ENCODE measurements at regions not wholly inside any gene's neighbourhood (a gene's known extent, or its start where the extent isn't known, plus 50 kb on each side); places are given as distances from the start of the nearest gene placed in this dataset.
A peak's percentile ranks its signal among the peaks of the same experiment; 100 is the strongest.

DNA sequence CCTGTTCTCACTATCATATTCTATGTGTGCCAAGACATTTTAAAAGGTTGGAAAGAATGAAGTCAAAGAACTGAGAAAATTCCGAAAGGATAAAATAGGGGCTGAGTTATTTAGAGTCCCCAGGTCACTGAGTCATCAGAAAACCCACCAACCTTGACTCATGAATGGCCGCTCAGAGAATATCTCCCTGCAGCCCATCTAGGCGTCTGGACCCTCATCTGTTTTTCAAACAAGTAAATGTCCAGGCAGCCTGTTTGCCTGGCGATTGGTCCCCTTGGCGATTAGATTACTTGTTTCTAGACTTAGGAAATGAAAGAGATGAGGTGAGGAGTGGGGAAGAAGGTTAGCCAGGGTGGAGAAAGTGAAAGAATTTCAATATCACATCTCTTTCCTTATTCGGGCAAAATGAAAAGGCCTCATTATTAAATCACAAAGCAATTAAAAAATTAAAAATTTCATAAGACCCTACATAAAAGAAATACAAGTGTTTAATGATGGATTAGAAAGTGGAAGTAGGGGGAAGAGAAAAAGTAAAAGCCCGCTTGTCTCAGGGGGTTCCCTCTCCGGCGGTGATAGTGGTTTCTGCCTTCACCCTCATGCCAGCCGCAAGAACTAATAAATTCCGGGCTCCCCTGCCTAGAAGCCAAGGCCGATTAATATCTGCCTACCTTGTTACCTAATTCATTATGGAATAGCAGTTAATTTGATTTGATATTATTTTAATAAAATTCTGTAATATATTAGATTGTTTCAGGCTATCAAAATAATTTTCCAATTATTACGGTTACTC, 415.9 kb downstream of the BCL11B start:
- Histone ChIP-seq H3K9me3 (ENCODE audit: control insufficient read depth in 2 of 2, insufficient read depth in 1 of 2, low read length in 1 of 2) (no peaks in the 10 kb centered on the region), H3K36me3 (ENCODE audit: control insufficient read depth in 2 of 2, insufficient read depth in 2 of 2, low read length in 1 of 2) (no peaks in the 10 kb centered on the region), H3K27ac (ENCODE audit: low read depth in 1 of 2, low read length in 1 of 2) (no peak overlapping the region), H3K4me3 (ENCODE audit: low read length in 2 of 2) (no peak overlapping the region), H3K4me1 (ENCODE audit: control insufficient read depth in 2 of 2, insufficient read depth in 2 of 2, low read length in 2 of 2) (no peaks in the 10 kb centered on the region), H3K27me3 (ENCODE audit: control insufficient read depth in 2 of 2, insufficient read depth in 1 of 2, low read length in 1 of 2) (no peaks in the 10 kb centered on the region)
- DNase-seq (ENCODE audit: low read depth in 6 of 9, low spot score in 9 of 9): no peak
- WGBS: 97% methylated on average over 13 of the region's 13 CpGs

DNA sequence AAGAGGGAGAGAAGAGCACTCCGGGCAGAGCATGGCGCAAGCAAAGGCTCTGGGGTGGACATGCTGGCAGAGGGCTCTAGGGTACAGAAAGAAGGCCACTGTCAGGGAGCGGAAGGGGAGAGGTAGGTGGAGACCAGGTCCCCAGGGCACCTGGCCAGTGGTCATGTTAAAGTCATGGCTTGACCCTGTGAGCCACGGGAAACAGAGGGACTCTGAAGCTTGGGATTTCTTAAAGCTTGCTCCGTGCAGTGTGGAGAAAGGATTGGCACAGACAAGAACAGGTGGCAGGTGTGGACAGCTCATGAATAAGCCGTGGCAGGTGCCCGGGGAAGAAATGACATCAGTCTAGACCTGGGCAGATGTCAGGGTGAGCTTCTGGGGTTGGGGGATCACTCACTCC, 413.8 kb downstream of the BCL11B start:
- 94% methylated on average over 7 of the region's 7 CpGs for WGBS
- no peaks in the 10 kb centered on the region for H3K9me3 ChIP-seq (ENCODE audit: control insufficient read depth in 2 of 2, insufficient read depth in 1 of 2, low read length in 1 of 2)
- H3K27ac ChIP-seq (ENCODE audit: low read depth in 1 of 2, low read length in 1 of 2): no peak overlapping the region
- H3K27me3 ChIP-seq (ENCODE audit: control insufficient read depth in 2 of 2, insufficient read depth in 1 of 2, low read length in 1 of 2): no peaks in the 10 kb centered on the region
- H3K36me3 ChIP-seq (ENCODE audit: control insufficient read depth in 2 of 2, insufficient read depth in 2 of 2, low read length in 1 of 2): no peaks in the 10 kb centered on the region
- no peak overlapping the region for H3K4me3 ChIP-seq (ENCODE audit: low read length in 2 of 2)
- no peak for DNase-seq (ENCODE audit: low read depth in 6 of 9, low spot score in 9 of 9)
- H3K4me1 ChIP-seq (ENCODE audit: control insufficient read depth in 2 of 2, insufficient read depth in 2 of 2, low read length in 2 of 2): no peaks in the 10 kb centered on the region

DNA sequence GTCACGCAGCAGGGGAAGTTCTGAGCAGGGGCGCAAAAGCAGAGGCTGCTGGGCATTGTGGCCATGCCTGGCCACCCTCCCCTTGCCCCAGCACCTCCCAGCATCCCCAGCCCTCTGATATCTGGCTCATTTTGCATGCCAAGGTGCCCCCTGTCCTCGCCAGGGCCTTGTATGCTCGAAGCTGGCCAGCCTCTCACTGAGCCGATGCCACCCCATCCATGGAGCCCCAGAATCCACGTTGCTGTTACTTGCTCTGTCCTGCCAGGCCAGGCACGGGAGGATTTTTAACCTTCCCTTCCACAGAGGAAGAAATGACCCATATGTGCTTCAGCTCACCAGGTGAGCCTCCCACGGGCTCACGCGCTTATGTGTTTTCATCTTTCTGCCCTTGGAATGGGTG, 413.4 kb downstream of the BCL11B start:
- Histone ChIP-seq H3K27me3 (ENCODE audit: control insufficient read depth in 2 of 2, insufficient read depth in 1 of 2, low read length in 1 of 2) (no peaks in the 10 kb centered on the region), H3K9me3 (ENCODE audit: control insufficient read depth in 2 of 2, insufficient read depth in 1 of 2, low read length in 1 of 2) (no peaks in the 10 kb centered on the region), H3K27ac (ENCODE audit: low read depth in 1 of 2, low read length in 1 of 2) (no peak overlapping the region), H3K36me3 (ENCODE audit: control insufficient read depth in 2 of 2, insufficient read depth in 2 of 2, low read length in 1 of 2) (no peaks in the 10 kb centered on the region), H3K4me1 (ENCODE audit: control insufficient read depth in 2 of 2, insufficient read depth in 2 of 2, low read length in 2 of 2) (no peaks in the 10 kb centered on the region), H3K4me3 (ENCODE audit: low read length in 2 of 2) (no peak overlapping the region)
- WGBS: 98% methylated on average over 10 of the region's 10 CpGs
- no peak for DNase-seq (ENCODE audit: low read depth in 6 of 9, low spot score in 9 of 9)

DNA sequence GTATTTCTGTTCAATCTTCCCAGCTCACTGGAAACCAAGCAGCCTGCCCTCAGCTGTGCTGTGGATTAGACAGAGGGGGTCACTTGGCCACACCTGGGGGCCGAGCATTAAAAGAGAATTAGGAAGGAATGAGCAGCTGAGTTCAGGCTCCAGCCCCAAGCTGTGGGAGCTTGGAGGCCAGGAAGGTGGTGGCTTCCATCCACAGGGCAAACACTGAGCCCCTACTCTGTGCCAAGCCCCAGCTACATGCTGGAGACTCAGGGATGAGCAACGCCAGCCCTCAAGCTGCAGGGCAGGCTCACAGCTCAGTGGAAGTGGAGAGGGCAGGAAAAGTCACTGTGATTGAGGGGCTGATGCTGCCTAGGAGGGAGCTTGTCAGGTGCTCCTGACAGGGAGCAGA, 412.7 kb downstream of the BCL11B start:
- Histone ChIP-seq H3K36me3 (ENCODE audit: control insufficient read depth in 2 of 2, insufficient read depth in 2 of 2, low read length in 1 of 2) (no peaks in the 10 kb centered on the region), H3K27me3 (ENCODE audit: control insufficient read depth in 2 of 2, insufficient read depth in 1 of 2, low read length in 1 of 2) (no peaks in the 10 kb centered on the region), H3K9me3 (ENCODE audit: control insufficient read depth in 2 of 2, insufficient read depth in 1 of 2, low read length in 1 of 2) (no peaks in the 10 kb centered on the region), H3K4me1 (ENCODE audit: control insufficient read depth in 2 of 2, insufficient read depth in 2 of 2, low read length in 2 of 2) (peaks cover under 1 to 5% of the 10 kb centered on the region in 2 donors), H3K4me3 (ENCODE audit: low read length in 2 of 2) (no peak overlapping the region), H3K27ac (ENCODE audit: low read depth in 1 of 2, low read length in 1 of 2) (no peak overlapping the region)
- no peak for DNase-seq (ENCODE audit: low read depth in 6 of 9, low spot score in 9 of 9)
- WGBS: 97% methylated on average over 2 of the region's 2 CpGs

DNA sequence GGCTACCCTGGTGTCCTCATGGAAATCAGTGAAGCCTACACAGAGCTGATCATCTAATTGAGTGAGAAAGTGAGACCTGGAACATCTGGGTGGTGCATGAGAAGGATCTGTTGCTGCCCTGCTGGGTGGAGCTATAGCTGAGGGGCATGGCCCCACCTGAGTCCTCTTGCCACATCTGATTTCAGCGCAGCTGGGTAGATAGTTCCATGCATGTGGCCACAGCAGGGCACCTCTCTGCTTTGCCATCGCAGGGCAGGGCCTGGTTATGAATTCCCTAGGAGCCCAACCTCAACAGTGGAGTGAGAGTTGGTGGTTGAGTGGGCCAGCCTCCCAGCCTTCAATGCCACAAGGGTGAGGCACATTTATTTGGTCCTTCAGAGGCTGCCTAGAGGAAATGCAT, 407.8 kb downstream of the BCL11B start:
- Histone ChIP-seq H3K27ac (ENCODE audit: low read depth in 1 of 2, low read length in 1 of 2) (no peak overlapping the region), H3K4me3 (ENCODE audit: low read length in 2 of 2) (no peak overlapping the region), H3K36me3 (ENCODE audit: control insufficient read depth in 2 of 2, insufficient read depth in 2 of 2, low read length in 1 of 2) (no peaks in the 10 kb centered on the region), H3K27me3 (ENCODE audit: control insufficient read depth in 2 of 2, insufficient read depth in 1 of 2, low read length in 1 of 2) (no peaks in the 10 kb centered on the region), H3K4me1 (ENCODE audit: control insufficient read depth in 2 of 2, insufficient read depth in 2 of 2, low read length in 2 of 2) (peaks cover 2 to 20% of the 10 kb centered on the region in 2 donors), H3K9me3 (ENCODE audit: control insufficient read depth in 2 of 2, insufficient read depth in 1 of 2, low read length in 1 of 2) (peaks cover 0 to 2% of the 10 kb centered on the region in 2 donors)
- peak in 1 of 9 donors; percentile 37 for DNase-seq (ENCODE audit: low read depth in 6 of 9, low spot score in 9 of 9)
- 95% methylated on average over 2 of the region's 2 CpGs for WGBS

DNA sequence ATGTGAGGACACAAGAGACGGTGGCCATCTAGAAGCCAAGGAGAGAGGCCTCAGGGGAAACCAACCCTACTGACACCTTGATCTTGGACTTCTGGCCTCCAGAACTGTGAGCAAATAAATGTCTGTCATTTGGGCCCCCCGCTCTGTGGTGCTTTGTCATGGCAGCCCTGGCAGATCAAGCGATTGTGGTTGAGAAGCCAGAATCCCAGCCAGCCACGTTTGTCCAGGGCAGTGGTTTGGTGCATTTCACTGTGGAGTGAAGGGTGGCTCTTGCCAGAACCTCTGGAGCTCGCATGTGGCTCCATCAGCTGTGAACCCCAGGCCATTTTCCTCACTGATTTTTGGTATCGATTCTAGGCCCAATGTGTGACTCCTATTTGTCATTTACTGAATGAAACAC, 404.9 kb downstream of the BCL11B start:
- no peaks in the 10 kb centered on the region for H3K27me3 ChIP-seq (ENCODE audit: control insufficient read depth in 2 of 2, insufficient read depth in 1 of 2, low read length in 1 of 2)
- H3K9me3 ChIP-seq (ENCODE audit: control insufficient read depth in 2 of 2, insufficient read depth in 1 of 2, low read length in 1 of 2): peaks cover 0 to 2% of the 10 kb centered on the region in 2 donors
- no peak overlapping the region for H3K4me3 ChIP-seq (ENCODE audit: low read length in 2 of 2)
- H3K36me3 ChIP-seq (ENCODE audit: control insufficient read depth in 2 of 2, insufficient read depth in 2 of 2, low read length in 1 of 2): no peaks in the 10 kb centered on the region
- no peak for DNase-seq (ENCODE audit: low read depth in 6 of 9, low spot score in 9 of 9)
- H3K4me1 ChIP-seq (ENCODE audit: control insufficient read depth in 2 of 2, insufficient read depth in 2 of 2, low read length in 2 of 2): peaks cover 2 to 21% of the 10 kb centered on the region in 2 donors
- WGBS: 93% methylated on average over 6 of the region's 6 CpGs
- H3K27ac ChIP-seq (ENCODE audit: low read depth in 1 of 2, low read length in 1 of 2): no peak overlapping the region

DNA sequence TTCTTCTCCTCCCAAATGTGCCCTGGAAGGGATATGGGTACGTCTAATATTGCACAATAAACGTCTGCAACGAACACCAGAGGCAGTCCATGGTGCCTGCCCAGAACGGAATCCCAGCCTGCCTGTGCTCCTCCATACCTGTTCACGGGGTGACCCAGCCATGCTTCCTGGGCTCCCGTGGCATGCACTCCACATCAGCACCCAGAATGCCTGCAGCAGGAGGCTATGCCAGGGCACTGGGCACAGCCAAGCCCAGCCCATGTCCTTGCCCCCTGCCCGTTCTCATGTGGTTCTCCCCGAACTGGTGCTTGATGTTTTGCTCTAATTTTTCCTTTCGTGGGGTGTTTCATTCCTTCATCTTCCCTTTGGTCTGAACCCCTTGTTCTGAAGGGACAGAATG, 404.3 kb downstream of the BCL11B start:
- DNase-seq (ENCODE audit: low read depth in 6 of 9, low spot score in 9 of 9): no peak
- peaks cover 0 to 2% of the 10 kb centered on the region in 2 donors for H3K9me3 ChIP-seq (ENCODE audit: control insufficient read depth in 2 of 2, insufficient read depth in 1 of 2, low read length in 1 of 2)
- H3K27ac ChIP-seq (ENCODE audit: low read depth in 1 of 2, low read length in 1 of 2): no peak overlapping the region
- no peaks in the 10 kb centered on the region for H3K27me3 ChIP-seq (ENCODE audit: control insufficient read depth in 2 of 2, insufficient read depth in 1 of 2, low read length in 1 of 2)
- H3K4me3 ChIP-seq (ENCODE audit: low read length in 2 of 2): no peak overlapping the region
- peaks cover 2 to 21% of the 10 kb centered on the region in 2 donors for H3K4me1 ChIP-seq (ENCODE audit: control insufficient read depth in 2 of 2, insufficient read depth in 2 of 2, low read length in 2 of 2)
- no peaks in the 10 kb centered on the region for H3K36me3 ChIP-seq (ENCODE audit: control insufficient read depth in 2 of 2, insufficient read depth in 2 of 2, low read length in 1 of 2)
- 97% methylated on average over 9 of the region's 9 CpGs for WGBS

DNA sequence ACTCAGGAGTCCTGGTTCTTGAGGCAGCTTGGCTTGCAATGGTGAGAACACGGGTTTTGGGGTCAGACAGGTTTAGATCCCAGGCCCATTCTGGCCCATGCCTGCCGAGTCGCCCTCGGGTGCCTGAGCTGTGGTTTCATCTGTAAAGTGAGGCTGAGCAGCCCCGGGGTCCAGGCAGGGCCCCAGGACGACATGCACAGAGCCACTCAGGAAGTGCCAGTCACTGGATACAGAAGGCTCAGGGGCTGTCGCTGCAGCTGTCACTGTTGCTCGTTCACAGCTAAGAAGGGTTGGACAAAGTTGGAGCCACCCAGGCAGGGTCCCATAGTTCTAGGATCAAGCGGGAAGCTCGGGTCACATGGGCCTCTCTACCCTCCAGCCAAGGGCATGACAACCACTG, 403.1 kb downstream of the BCL11B start:
- H3K4me1 ChIP-seq (ENCODE audit: control insufficient read depth in 2 of 2, insufficient read depth in 2 of 2, low read length in 2 of 2): peaks cover 2 to 20% of the 10 kb centered on the region in 2 donors
- no peaks in the 10 kb centered on the region for H3K36me3 ChIP-seq (ENCODE audit: control insufficient read depth in 2 of 2, insufficient read depth in 2 of 2, low read length in 1 of 2)
- DNase-seq (ENCODE audit: low read depth in 6 of 9, low spot score in 9 of 9): peak in 1 of 9 donors; percentile 24
- H3K4me3 ChIP-seq (ENCODE audit: low read length in 2 of 2): no peak overlapping the region
- WGBS: 77% methylated on average over 10 of the region's 10 CpGs
- no peak overlapping the region for H3K27ac ChIP-seq (ENCODE audit: low read depth in 1 of 2, low read length in 1 of 2)
- peaks cover 0 to 2% of the 10 kb centered on the region in 2 donors for H3K9me3 ChIP-seq (ENCODE audit: control insufficient read depth in 2 of 2, insufficient read depth in 1 of 2, low read length in 1 of 2)
- no peaks in the 10 kb centered on the region for H3K27me3 ChIP-seq (ENCODE audit: control insufficient read depth in 2 of 2, insufficient read depth in 1 of 2, low read length in 1 of 2)

DNA sequence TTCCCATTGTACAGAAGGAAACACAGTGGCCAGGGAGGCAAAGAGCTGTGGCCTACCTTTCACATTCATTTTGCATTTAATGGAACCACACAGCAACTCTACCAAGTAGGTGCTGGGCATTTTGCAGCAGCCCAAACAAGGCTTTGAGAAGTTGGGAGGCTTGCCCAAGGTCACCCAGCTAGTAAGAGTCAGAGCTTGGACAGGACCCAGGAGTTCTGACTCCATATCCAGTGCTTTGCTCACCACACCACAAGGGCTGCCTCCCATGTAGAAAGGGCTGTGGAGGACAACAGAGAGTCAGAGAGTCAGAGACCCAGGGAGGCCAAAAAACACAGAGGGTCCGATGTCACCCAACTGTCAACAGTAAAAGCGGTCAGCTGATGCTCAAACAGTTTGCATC, 400.2 kb downstream of the BCL11B start:
- H3K27me3 ChIP-seq (ENCODE audit: control insufficient read depth in 2 of 2, insufficient read depth in 1 of 2, low read length in 1 of 2): no peaks in the 10 kb centered on the region
- no peak for DNase-seq (ENCODE audit: low read depth in 6 of 9, low spot score in 9 of 9)
- H3K9me3 ChIP-seq (ENCODE audit: control insufficient read depth in 2 of 2, insufficient read depth in 1 of 2, low read length in 1 of 2): peaks cover 0 to 2% of the 10 kb centered on the region in 2 donors
- no peak overlapping the region for H3K27ac ChIP-seq (ENCODE audit: low read depth in 1 of 2, low read length in 1 of 2)
- H3K4me3 ChIP-seq (ENCODE audit: low read length in 2 of 2): no peak overlapping the region
- 96% methylated on average over 2 of the region's 2 CpGs for WGBS
- no peaks in the 10 kb centered on the region for H3K36me3 ChIP-seq (ENCODE audit: control insufficient read depth in 2 of 2, insufficient read depth in 2 of 2, low read length in 1 of 2)
- peaks cover 0 to 13% of the 10 kb centered on the region in 2 donors for H3K4me1 ChIP-seq (ENCODE audit: control insufficient read depth in 2 of 2, insufficient read depth in 2 of 2, low read length in 2 of 2)
